ENCODE measurements at regions not wholly inside any gene's neighbourhood (a gene's known extent, or its start where the extent isn't known, plus 50 kb on each side); places are given as distances from the start of the nearest gene placed in this dataset.

- no peak for TF ChIP-seq CTCF (IDR thresholded peaks at IDR 0.05)
- DNase-seq = no peak
- Mint-ChIP-seq H3K27ac (no peak overlapping the region), H3K4me1 (no peaks in the 10 kb centered on the region), H3K9me3 (peaks cover 94% of the 10 kb centered on the region), H3K27me3 (ENCODE audit: low read depth, poor library complexity) (no peaks in the 10 kb centered on the region), H3K4me3 (no peak overlapping the region), H3K36me3 (ENCODE audit: low read depth) (no peaks in the 10 kb centered on the region)
Observed at GRCh38 chr14:105797546-105797945, 271.2 kb downstream of the TMEM121 start.

DNA sequence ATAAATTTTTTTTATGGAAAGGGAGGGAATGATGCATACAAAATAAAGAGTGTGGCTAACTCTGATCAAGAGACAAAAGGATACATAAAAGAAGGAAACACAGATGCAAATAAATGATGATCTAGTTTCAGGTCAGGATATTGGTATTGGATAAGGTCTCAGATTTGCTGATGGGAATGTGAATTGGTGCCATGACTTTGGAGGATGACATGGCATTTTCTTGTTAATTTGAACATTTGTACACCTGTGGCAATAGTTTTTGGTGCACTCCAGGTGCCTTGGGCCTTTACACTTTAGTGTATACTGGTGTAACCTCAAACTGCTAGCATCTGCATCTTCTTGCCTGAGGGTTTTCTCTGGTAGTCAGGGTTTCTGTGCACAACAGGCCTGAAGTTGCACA, 279.3 kb downstream of the TMEM121 start:
- Mint-ChIP-seq H3K9me3 (peaks cover 85% of the 10 kb centered on the region), H3K4me3 (no peak overlapping the region), H3K36me3 (ENCODE audit: low read depth) (no peaks in the 10 kb centered on the region), H3K4me1 (no peaks in the 10 kb centered on the region), H3K27ac (no peak overlapping the region), H3K27me3 (ENCODE audit: low read depth, poor library complexity) (no peaks in the 10 kb centered on the region)
- TF ChIP-seq CTCF (IDR thresholded peaks at IDR 0.05) = no peak
- no peak for DNase-seq

DNA sequence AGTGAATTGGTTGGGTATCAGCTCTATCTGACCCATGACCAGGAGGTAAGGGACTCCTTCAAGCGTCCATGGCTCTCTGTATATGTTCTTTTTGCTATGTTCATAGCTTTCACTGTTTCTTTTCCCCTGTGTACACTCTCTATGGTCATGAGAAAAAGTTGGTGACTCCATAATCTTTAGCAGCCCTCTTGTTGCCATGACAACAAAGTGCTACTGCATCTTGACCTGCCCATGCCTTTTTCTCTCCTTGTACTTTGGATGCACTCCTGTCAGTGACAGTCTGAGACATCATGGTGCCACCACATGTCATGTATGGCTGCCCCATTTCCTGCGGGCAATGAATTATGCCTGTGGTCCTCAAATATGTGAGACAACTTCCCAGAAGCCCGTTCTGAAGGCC, 280.2 kb downstream of the TMEM121 start:
- Mint-ChIP-seq H3K27ac (no peak overlapping the region), H3K4me1 (no peaks in the 10 kb centered on the region), H3K36me3 (ENCODE audit: low read depth) (no peaks in the 10 kb centered on the region), H3K4me3 (no peak overlapping the region), H3K9me3 (peaks cover 86% of the 10 kb centered on the region), H3K27me3 (ENCODE audit: low read depth, poor library complexity) (no peaks in the 10 kb centered on the region)
- DNase-seq = no peak
- TF ChIP-seq CTCF (IDR thresholded peaks at IDR 0.05) = no peak

- Mint-ChIP-seq H3K4me1 (no peaks in the 10 kb centered on the region), H3K9me3 (peaks cover 90% of the 10 kb centered on the region), H3K27ac (no peak overlapping the region), H3K4me3 (no peak overlapping the region), H3K27me3 (ENCODE audit: low read depth, poor library complexity) (peaks cover 4% of the 10 kb centered on the region), H3K36me3 (ENCODE audit: low read depth) (no peaks in the 10 kb centered on the region)
- DNase-seq = no peak
- TF ChIP-seq CTCF (IDR thresholded peaks at IDR 0.05) = no peak
Observed at GRCh38 chr14:105817971-105818711, 291.8 kb downstream of the TMEM121 start.

GRCh38 chr14:105818712-105819005, 292.3 kb downstream of the TMEM121 start:
- Mint-ChIP-seq H3K27me3 (ENCODE audit: low read depth, poor library complexity) (peaks cover 4% of the 10 kb centered on the region), H3K27ac (no peak overlapping the region), H3K36me3 (ENCODE audit: low read depth) (no peaks in the 10 kb centered on the region), H3K4me3 (no peak overlapping the region), H3K4me1 (no peaks in the 10 kb centered on the region), H3K9me3 (peaks cover 87% of the 10 kb centered on the region)
- no peak for TF ChIP-seq CTCF (IDR thresholded peaks at IDR 0.05)
- no peak for DNase-seq

DNA sequence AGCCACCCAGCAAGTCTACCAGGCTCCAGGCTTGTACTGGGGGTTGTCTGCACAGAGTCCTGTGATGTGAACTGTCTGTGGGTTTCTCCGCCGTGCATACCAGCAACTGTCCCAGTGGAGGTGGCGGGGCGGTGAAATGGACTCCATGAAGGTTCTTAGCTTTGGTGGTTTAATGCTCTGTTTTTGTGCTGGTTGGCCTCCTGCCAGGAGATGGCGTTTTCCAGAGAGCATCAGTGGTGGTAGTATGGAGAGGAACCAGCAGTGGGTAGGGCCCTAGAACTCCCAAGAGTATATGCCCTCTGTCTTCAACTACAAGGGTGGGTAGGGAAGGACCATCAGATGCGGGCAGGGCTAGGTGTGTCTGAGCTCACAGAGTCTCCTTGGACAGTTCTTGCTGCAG, 303.8 kb downstream of the TMEM121 start:
- no peak for DNase-seq
- no peaks in the 10 kb centered on the region for H3K36me3 Mint-ChIP-seq (ENCODE audit: low read depth)
- H3K27ac Mint-ChIP-seq = no peak overlapping the region
- H3K4me1 Mint-ChIP-seq = no peaks in the 10 kb centered on the region
- no peaks in the 10 kb centered on the region for H3K27me3 Mint-ChIP-seq (ENCODE audit: low read depth, poor library complexity)
- H3K4me3 Mint-ChIP-seq = no peak overlapping the region
- TF ChIP-seq CTCF (IDR thresholded peaks at IDR 0.05) = no peak
- peaks cover 94% of the 10 kb centered on the region for H3K9me3 Mint-ChIP-seq
